H9 (cell line): ENCODE measurements at regions not wholly inside any gene's neighbourhood (a gene's known extent, or its start where the extent isn't known, plus 50 kb on each side); places are given as distances from the start of the nearest gene placed in this dataset.

Experiments used
- DNase-seq: peaks from one replicate; pipeline ENCODE4 v3.0.0-alpha.2; 2017
- H2AFZ ChIP-seq: one replicate; pipeline ENCODE4 v1.6.1; 2013; ENCODE audit warnings: mild to moderate bottlenecking, low read length, control low read depth, moderate library complexity
- H2AK5ac ChIP-seq: 2 replicates; pipeline ENCODE4 v1.6.1; 2013; ENCODE audit warnings: low read length, control low read depth, mixed read lengths; ENCODE audit not compliant: insufficient read length
- H2BK120ac ChIP-seq: one replicate; pipeline ENCODE4 v1.6.1; 2013; ENCODE audit warnings: low read depth, mild to moderate bottlenecking, low read length, control low read depth, inconsistent platforms; ENCODE audit not compliant: poor library complexity, severe bottlenecking
- H2BK12ac ChIP-seq: 2 replicates; pipeline ENCODE4 v1.6.1; 2013; ENCODE audit warnings: low read length, control low read depth, mixed read lengths, low read depth; ENCODE audit not compliant: insufficient read length
- H2BK15ac ChIP-seq: 2 replicates; pipeline ENCODE4 v1.6.1; 2013; ENCODE audit warnings: low read depth, low read length, control low read depth
- H2BK20ac ChIP-seq: one replicate; pipeline ENCODE4 v1.6.1; 2013; ENCODE audit warnings: low read depth, mild to moderate bottlenecking, low read length, control low read depth, inconsistent platforms; ENCODE audit not compliant: poor library complexity, severe bottlenecking
- H2BK5ac ChIP-seq: 2 replicates; pipeline ENCODE4 v1.6.1; 2013; ENCODE audit warnings: low read length, control low read depth, mixed read lengths; ENCODE audit not compliant: insufficient read length
- H3K14ac ChIP-seq: 2 replicates; pipeline ENCODE4 v1.6.1; 2013; ENCODE audit warnings: low read length, control low read depth; ENCODE audit not compliant: insufficient read depth
- H3K18ac ChIP-seq: 2 replicates; pipeline ENCODE4 v1.6.1; 2013; ENCODE audit warnings: low read depth, mild to moderate bottlenecking, mixed read lengths, low read length, control low read depth; ENCODE audit not compliant: insufficient read length
- H3K23ac ChIP-seq: 2 replicates; pipeline ENCODE4 v1.6.1; 2013; ENCODE audit warnings: low read length, control low read depth, mixed read lengths, low read depth; ENCODE audit not compliant: insufficient read length
- H3K23me2 ChIP-seq: 2 replicates; pipeline ENCODE4 v1.6.1; 2013; ENCODE audit warnings: low read depth, mild to moderate bottlenecking, mixed read lengths, low read length, control low read depth; ENCODE audit not compliant: insufficient read length, poor library complexity, severe bottlenecking
- H3K27ac ChIP-seq: 2 replicates; pipeline ENCODE4 v1.5.1; 2013; ENCODE audit warnings: low read length, control low read depth, mixed read lengths, low read depth; ENCODE audit not compliant: insufficient read length
- H3K27me3 ChIP-seq: 2 replicates; pipeline ENCODE4 v1.6.1; 2013; ENCODE audit warnings: low read length, control low read depth, inconsistent platforms; ENCODE audit not compliant: insufficient read depth
- H3K4ac ChIP-seq: 2 replicates; pipeline ENCODE4 v1.6.1; 2013; ENCODE audit warnings: low read depth, mild to moderate bottlenecking, control low read depth, inconsistent platforms, low read length, moderate library complexity
- H3K4me1 ChIP-seq: 2 replicates; pipeline ENCODE4 v1.6.1; 2013; ENCODE audit warnings: low read length, control low read depth, inconsistent platforms; ENCODE audit not compliant: insufficient read depth
- H3K4me2 ChIP-seq: 2 replicates; pipeline ENCODE4 v1.6.1; 2013; ENCODE audit warnings: low read length, control low read depth, mixed read lengths; ENCODE audit not compliant: insufficient read length, insufficient read depth
- H3K56ac ChIP-seq: 2 replicates; pipeline ENCODE4 v1.6.1; 2013; ENCODE audit warnings: low read depth, mild to moderate bottlenecking, mixed read lengths, low read length, control low read depth; ENCODE audit not compliant: insufficient read length
- H3K79me1 ChIP-seq: 2 replicates; pipeline ENCODE4 v1.6.1; 2013; ENCODE audit warnings: low read depth, mild to moderate bottlenecking, moderate library complexity, low read length, control low read depth, inconsistent platforms; ENCODE audit not compliant: insufficient read depth, poor library complexity, severe bottlenecking
- H3K79me2 ChIP-seq: 2 replicates; pipeline ENCODE4 v1.6.1; 2013; ENCODE audit warnings: low read length, control low read depth, inconsistent platforms; ENCODE audit not compliant: insufficient read depth
- H3K9ac ChIP-seq: 2 replicates; pipeline ENCODE4 v1.6.1; 2013; ENCODE audit warnings: low read length, control low read depth, mixed read lengths; ENCODE audit not compliant: insufficient read length; ENCODE audit errors: extremely low read depth
- H3K9me3 ChIP-seq: one replicate; pipeline ENCODE4 v1.6.1; 2013; ENCODE audit warnings: low read depth, low read length, inconsistent platforms; ENCODE audit not compliant: control insufficient read depth
- H3T11ph ChIP-seq: one replicate; pipeline ENCODE4 v1.6.1; 2013; ENCODE audit warnings: mild to moderate bottlenecking, low read length, control low read depth, inconsistent platforms
- H4K20me1 ChIP-seq: one replicate; pipeline ENCODE4 v1.6.1; 2013; ENCODE audit not compliant: control insufficient read depth, insufficient read length, insufficient read depth
- H4K5ac ChIP-seq: 2 replicates; pipeline ENCODE4 v1.6.1; 2013; ENCODE audit warnings: low read depth, mild to moderate bottlenecking, mixed read lengths, low read length, control low read depth; ENCODE audit not compliant: insufficient read length
- H4K8ac ChIP-seq: replicated peaks from 2 replicates; pipeline ENCODE4 v1.6.1; 2013; ENCODE audit warnings: low read length, control low read depth, mixed read lengths, low read depth; ENCODE audit not compliant: insufficient read length
- H4K91ac ChIP-seq: 2 replicates; pipeline ENCODE4 v1.6.1; 2013; ENCODE audit warnings: low read depth, mild to moderate bottlenecking, moderate library complexity, mixed read lengths, low read length, control low read depth; ENCODE audit not compliant: insufficient read length
- H3K27ac Mint-ChIP-seq, 3 experiments: 2 replicates in 2 of 3; 3 replicates in 1 of 3; pipeline ENCODE4 v1.8.0; 2020 to 2021; ENCODE audit warnings: mixed read lengths in 3 of 3, mild to moderate bottlenecking in 1 of 3, moderate library complexity in 1 of 3
- H3K27me3 Mint-ChIP-seq: 2 replicates; pipeline ENCODE4 v1.8.0; 2021; ENCODE audit warnings: low read depth, mild to moderate bottlenecking, moderate library complexity, mixed read lengths
- H3K36me3 Mint-ChIP-seq, 3 experiments: 2 replicates in 2 of 3; 3 replicates in 1 of 3; pipeline ENCODE4 v1.8.0; 2020 to 2021; ENCODE audit warnings: low read depth in 3 of 3, mixed read lengths in 3 of 3; ENCODE audit not compliant: insufficient read depth in 1 of 3
- H3K4me1 Mint-ChIP-seq, 2 experiments: 2 replicates each; pipeline ENCODE4 v1.8.0; 2020; ENCODE audit warnings: mixed read lengths in 2 of 2
- H3K4me3 Mint-ChIP-seq, 2 experiments: 2 replicates in 1 of 2; 3 replicates in 1 of 2; pipeline ENCODE4 v1.8.0; 2020 to 2021; ENCODE audit warnings: mild to moderate bottlenecking in 2 of 2, mixed read lengths in 2 of 2, moderate library complexity in 1 of 2
- H3K9me3 Mint-ChIP-seq, 2 experiments: 2 replicates in 1 of 2; 3 replicates in 1 of 2; pipeline ENCODE4 v1.8.0; 2020; ENCODE audit warnings: mild to moderate bottlenecking in 2 of 2, mixed read lengths in 2 of 2, moderate library complexity in 1 of 2
- CTCF ChIP-seq: fragments of 200-600 bp; sonication (generic); conservative IDR thresholded peaks from 3 replicates; pipeline ENCODE4 v1.8.0; 2021; ENCODE audit warnings: antibody characterized with exemption, mild to moderate bottlenecking
- WGBS: extraction: QIAGEN DNeasy Blood & Tissue Kit; methylation state at CpG from one replicate; pipeline ENCODE4 v1.1.7; 2013; ENCODE audit warnings: missing lambda C conversion rate, low lambda C conversion rate, mixed read lengths; ENCODE audit not compliant: insufficient read length; ENCODE audit errors: extremely low coverage; 5-methylcytosine and 5-hydroxymethylcytosine counted together

GRCh38 chr3:5437296-5437782, 249.8 kb downstream of the EDEM1 start:
- no peaks in the 10 kb centered on the region for H3K9me3 Mint-ChIP-seq
- Histone ChIP-seq H2AFZ (no peak overlapping the region), H3K14ac (no peak overlapping the region), H3K4ac (no peak overlapping the region), H4K20me1 (no peaks in the 10 kb centered on the region), H2BK20ac (no peak overlapping the region), H3K56ac (no peak overlapping the region), H2BK5ac (no peak overlapping the region), H3T11ph (no peak overlapping the region), H3K4me2 (no peak overlapping the region), H2BK120ac (no peak overlapping the region), H3K79me1 (no peaks in the 10 kb centered on the region), H3K79me2 (no peaks in the 10 kb centered on the region), H3K9ac (no peak overlapping the region), H3K18ac (no peak overlapping the region), H3K23ac (no peak overlapping the region), H3K23me2 (no peaks in the 10 kb centered on the region), H3K9me3 (no peaks in the 10 kb centered on the region), H2AK5ac (no peak overlapping the region), H3K27me3 (no peaks in the 10 kb centered on the region), H4K91ac (no peak overlapping the region), H2BK15ac (no peak overlapping the region), H2BK12ac (no peak overlapping the region), H3K4me1 (no peaks in the 10 kb centered on the region), H4K8ac (no peak overlapping the region), H4K5ac (no peak overlapping the region), H3K27ac (no peak overlapping the region)
- no peak for DNase-seq
- no peaks in the 10 kb centered on the region; the same call in 1 of the 2 replicates for H3K27me3 Mint-ChIP-seq
- no CpG with 5 or more reads among the region's 5 CpGs for WGBS
- no peaks in the 10 kb centered on the region for H3K36me3 Mint-ChIP-seq
- no peak for TF ChIP-seq CTCF
- no peak overlapping the region for H3K4me3 Mint-ChIP-seq
- H3K27ac Mint-ChIP-seq: no peak overlapping the region
- no peaks in the 10 kb centered on the region for H3K4me1 Mint-ChIP-seq
